AG09319 (cell line): ENCODE measurements at regions not wholly inside any gene's neighbourhood (a gene's known extent, or its start where the extent isn't known, plus 50 kb on each side); places are given as distances from the start of the nearest gene placed in this dataset.
A peak's percentile ranks its signal among the peaks of the same experiment; 100 is the strongest.

Experiments used
- DNase-seq: peaks from one replicate; pipeline ENCODE4 v3.0.0-alpha.2; 2010; ENCODE audit warnings: low read depth; ENCODE audit errors: extremely low read depth
- TF ChIP-seq, protein P1 (sequence below): IDR thresholded peaks from 2 replicates; pipeline ENCODE4 v1.5.1; 2011; ENCODE audit warnings: low read depth, mild to moderate bottlenecking, inconsistent platforms, low read length, moderate library complexity

DNA sequence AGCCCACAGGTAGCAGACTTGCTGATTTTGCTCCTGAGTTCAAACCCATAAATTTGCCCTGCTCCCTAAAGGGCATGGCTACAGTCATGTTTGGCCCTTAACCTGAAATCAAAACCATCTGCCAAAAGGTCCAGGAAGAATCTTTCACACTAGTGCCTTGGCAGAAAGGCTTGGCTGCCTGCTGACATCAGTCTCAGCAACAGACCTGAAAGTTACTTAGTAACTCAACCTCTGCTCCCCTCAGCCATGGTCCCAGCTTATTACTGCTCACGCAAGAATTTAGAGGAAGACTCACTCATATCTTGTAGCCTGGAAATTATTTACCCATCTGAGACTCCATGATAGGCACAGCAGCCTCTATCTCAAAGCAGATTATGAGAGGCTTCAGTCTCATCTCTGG is 98.0 kb upstream of the KIF2B start:
- TF ChIP-seq, protein P1, sequence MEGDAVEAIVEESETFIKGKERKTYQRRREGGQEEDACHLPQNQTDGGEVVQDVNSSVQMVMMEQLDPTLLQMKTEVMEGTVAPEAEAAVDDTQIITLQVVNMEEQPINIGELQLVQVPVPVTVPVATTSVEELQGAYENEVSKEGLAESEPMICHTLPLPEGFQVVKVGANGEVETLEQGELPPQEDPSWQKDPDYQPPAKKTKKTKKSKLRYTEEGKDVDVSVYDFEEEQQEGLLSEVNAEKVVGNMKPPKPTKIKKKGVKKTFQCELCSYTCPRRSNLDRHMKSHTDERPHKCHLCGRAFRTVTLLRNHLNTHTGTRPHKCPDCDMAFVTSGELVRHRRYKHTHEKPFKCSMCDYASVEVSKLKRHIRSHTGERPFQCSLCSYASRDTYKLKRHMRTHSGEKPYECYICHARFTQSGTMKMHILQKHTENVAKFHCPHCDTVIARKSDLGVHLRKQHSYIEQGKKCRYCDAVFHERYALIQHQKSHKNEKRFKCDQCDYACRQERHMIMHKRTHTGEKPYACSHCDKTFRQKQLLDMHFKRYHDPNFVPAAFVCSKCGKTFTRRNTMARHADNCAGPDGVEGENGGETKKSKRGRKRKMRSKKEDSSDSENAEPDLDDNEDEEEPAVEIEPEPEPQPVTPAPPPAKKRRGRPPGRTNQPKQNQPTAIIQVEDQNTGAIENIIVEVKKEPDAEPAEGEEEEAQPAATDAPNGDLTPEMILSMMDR: no peak
- DNase-seq: no peak

DNA sequence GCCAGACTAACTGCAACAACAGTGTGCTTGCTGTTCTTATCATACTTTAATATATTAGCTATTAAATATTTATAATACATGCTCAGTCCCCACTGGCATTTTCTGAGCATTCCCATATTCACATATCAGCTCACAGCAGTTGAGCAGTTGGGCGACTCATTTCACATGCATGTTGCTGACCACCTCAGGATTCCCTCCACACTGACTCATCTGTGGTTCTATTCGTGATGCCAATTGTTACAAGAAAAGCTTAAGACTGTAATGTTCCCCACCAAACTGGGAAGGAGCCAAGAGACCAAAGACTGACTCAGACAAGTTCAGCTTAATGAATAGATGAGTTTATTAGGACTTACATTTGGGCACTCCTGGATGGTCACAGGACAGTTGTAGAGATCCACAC is 100.3 kb upstream of the KIF2B start:
- DNase-seq: peak; percentile 57
- TF ChIP-seq, protein P1: no peak

DNA sequence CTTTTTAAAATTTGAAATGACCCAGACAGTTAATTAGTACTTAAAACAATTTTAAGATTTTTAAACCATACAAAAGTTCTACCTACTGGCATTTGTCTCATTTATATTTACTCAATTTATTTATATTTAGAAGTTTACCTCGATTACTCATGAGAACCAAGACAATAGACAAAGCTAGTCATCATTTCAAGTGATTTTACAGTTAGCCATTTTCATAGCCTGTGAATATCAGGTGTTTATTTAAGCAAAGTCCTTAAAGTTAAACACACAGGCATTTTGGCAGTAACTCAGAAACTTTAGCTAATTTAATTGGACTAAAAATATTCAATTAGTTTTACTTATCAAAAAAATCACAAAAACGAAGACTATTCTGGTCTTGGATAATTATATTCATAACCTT is 101.6 kb upstream of the KIF2B start:
- TF ChIP-seq, protein P1: no peak
- DNase-seq: no peak

DNA sequence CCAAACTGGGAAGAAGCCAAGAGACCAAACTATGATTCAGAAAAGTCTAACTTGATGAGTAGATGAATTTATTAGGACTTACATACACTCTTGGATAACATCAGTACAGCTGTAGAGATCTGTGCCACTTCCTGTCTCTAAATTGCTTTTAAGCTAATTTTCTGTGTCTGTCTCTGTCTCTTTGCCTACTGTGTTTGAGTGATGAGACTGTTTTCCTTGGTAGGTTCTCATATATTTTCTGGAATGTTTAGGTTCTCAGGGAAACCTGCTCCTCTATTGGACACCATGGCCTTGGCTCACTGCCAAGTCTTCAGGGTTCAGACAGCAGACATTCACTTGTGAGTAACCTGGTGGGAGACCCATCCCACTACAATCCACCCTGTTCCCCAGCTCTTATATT is 103.5 kb upstream of the KIF2B start:
- DNase-seq: no peak

DNA sequence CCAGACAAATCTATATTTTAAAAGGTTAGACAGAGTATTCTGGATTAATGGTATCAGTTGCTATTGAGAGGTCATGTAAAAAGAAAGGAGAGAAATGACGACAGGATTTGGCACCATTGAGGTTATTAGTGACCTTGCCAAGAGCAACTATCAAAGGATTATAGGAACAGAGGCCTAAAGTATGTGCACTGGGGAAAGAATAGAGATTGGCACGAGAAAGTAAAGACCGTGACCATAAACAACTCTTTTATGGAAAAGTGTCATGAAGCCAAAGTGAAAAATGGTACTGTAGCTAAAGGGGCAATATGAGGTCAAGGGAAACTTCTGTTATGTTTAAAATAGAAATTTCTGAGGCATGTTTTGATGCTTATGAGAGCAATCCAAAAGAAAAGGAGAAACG is 115.2 kb upstream of the KIF2B start:
- no peak for DNase-seq
- TF ChIP-seq, protein P1: no peak

More for the DNA sequence above, 103.5 kb upstream of the KIF2B start:
- TF ChIP-seq, protein P1: no peak

DNA sequence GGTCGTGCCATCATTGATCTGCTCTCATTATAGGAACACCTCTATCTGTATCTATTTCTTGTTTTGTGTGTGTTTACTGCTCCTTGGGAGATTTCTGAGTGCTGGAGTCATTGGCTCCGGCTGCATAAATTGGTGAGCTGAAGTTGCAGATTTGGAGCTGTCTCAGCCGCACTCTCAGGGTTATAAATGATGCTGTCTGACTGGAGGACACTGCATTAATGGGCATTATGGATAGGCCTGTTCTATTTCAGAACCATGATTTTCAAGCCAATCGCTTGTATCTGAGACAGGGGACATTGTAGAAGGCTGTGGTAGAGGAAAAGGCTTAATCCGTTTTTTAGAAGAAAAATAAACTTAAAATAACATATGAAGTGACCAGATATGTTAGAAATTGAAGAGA is 126.4 kb upstream of the KIF2B start:
- TF ChIP-seq, protein P1: no peak
- DNase-seq: no peak

DNA sequence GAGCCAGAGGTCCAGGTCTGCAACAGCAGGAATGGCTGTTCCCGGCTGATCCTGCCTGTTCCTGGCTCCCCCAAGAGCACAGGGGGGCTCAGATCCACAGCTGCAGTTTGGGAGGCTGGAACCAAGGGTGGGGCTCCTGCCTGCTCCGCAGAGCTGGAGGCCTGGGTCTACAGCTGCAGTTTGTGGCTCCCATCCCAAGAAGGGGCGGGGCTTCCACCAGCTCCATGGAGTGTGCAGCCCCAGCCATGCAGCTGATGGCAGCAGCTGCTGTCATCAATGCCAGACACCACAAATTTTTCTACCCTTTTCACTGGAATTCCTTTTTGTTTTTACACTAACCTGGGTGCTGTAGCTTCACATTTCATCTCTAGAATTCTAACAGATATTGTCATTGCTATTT is 135.4 kb upstream of the KIF2B start:
- no peak for DNase-seq
- TF ChIP-seq, protein P1: no peak

DNA sequence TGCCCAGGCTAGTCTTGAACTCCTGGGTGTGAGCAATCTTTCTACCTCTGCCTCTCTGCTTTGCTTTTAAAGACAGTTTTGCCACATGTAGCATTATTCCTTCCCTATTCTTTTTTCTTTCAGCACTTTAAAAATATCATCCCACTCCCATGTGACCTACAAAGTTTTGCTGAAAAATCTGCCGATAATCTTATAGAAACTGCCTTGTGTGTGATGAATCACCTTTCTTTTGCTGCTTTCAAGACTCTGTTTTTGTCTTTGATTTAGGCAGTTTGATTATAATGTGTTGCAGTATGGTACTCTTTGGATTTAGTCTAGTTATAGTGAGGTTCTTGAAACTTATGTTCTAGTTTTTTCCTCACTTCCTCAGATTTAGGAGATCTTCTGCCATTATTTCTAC is 142.0 kb upstream of the KIF2B start:
- no peak for DNase-seq
- TF ChIP-seq, protein P1: no peak
